HG03097 (cell line): ENCODE measurements at regions not wholly inside any gene's neighbourhood (a gene's known extent, or its start where the extent isn't known, plus 50 kb on each side); places are given as distances from the start of the nearest gene placed in this dataset.

Experiments
- ATAC-seq: cut with Tn5 transposase; IDR thresholded peaks from one replicate; pipeline ENCODE4 v1.9.1; 2021; ENCODE audit not compliant: unreplicated experiment, low FRiP score

GRCh38 chr5:90136952-90137528 is 272.5 kb downstream of the CETN3 start:
- no peak for ATAC-seq

- ATAC-seq: no peak
These were observed 273.7 kb downstream of the CETN3 start for GRCh38 chr5:90135779-90136378.

GRCh38 chr5:90134892-90135291 is 274.7 kb downstream of the CETN3 start:
- ATAC-seq: no peak

GRCh38 chr5:90134381-90134780 is 275.2 kb downstream of the CETN3 start:
- ATAC-seq: no peak

- no peak for ATAC-seq
These were observed 275.6 kb downstream of the CETN3 start for GRCh38 chr5:90133941-90134340.

- no peak for ATAC-seq
These were observed 278.0 kb downstream of the CETN3 start for GRCh38 chr5:90131383-90132133.

- no peak for ATAC-seq
These were observed 281.0 kb downstream of the CETN3 start for GRCh38 chr5:90128551-90128950.

- no peak for ATAC-seq
These were observed 290.0 kb downstream of the CETN3 start for GRCh38 chr5:90119531-90119971.

GRCh38 chr5:90117005-90117404 is 292.6 kb downstream of the CETN3 start:
- ATAC-seq: no peak

GRCh38 chr5:90113108-90113507 is 296.4 kb downstream of the CETN3 start:
- no peak for ATAC-seq

GRCh38 chr5:90112033-90112692 is 297.4 kb downstream of the CETN3 start:
- no peak for ATAC-seq

- no peak for ATAC-seq
These were observed 298.1 kb downstream of the CETN3 start for GRCh38 chr5:90111364-90112032.

GRCh38 chr5:90109285-90109684 is 300.3 kb downstream of the CETN3 start:
- ATAC-seq: no peak

GRCh38 chr5:90099099-90099498 is 310.5 kb downstream of the CETN3 start:
- ATAC-seq: no peak

- ATAC-seq: no peak
These were observed 312.5 kb downstream of the CETN3 start for GRCh38 chr5:90097082-90097477.

- no peak for ATAC-seq
These were observed 313.0 kb downstream of the CETN3 start for GRCh38 chr5:90096415-90097081.

GRCh38 chr5:90095292-90096060 is 314.1 kb downstream of the CETN3 start:
- ATAC-seq: no peak

- no peak for ATAC-seq
These were observed 315.6 kb downstream of the CETN3 start for GRCh38 chr5:90093751-90094485.

GRCh38 chr5:90092734-90093133 is 316.8 kb downstream of the CETN3 start:
- no peak for ATAC-seq
